Type B pancreatic cell (in vitro differentiated cells): ENCODE measurements at regions not wholly inside any gene's neighbourhood (a gene's known extent, or its start where the extent isn't known, plus 50 kb on each side); places are given as distances from the start of the nearest gene placed in this dataset.

ENCODE experiments used
- DNase-seq: peaks from one replicate; pipeline ENCODE4 v3.0.0; 2021; ENCODE audit warnings: mixed read lengths; ENCODE audit not compliant: unreplicated experiment; ENCODE audit errors: extremely low spot score
- H3K27ac Mint-ChIP-seq: 2 replicates; pipeline ENCODE4 v1.8.0; 2021; ENCODE audit warnings: mild to moderate bottlenecking, mixed read lengths
- H3K27me3 Mint-ChIP-seq: 2 replicates; pipeline ENCODE4 v1.8.0; 2021; ENCODE audit warnings: mixed read lengths
- H3K36me3 Mint-ChIP-seq: 2 replicates; pipeline ENCODE4 v1.8.0; 2021; ENCODE audit warnings: mixed read lengths
- H3K4me1 Mint-ChIP-seq: one replicate; pipeline ENCODE4 v1.8.0; 2021; ENCODE audit warnings: mixed read lengths; ENCODE audit not compliant: unreplicated experiment
- H3K4me3 Mint-ChIP-seq: 2 replicates; pipeline ENCODE4 v1.8.0; 2021; ENCODE audit warnings: mild to moderate bottlenecking, mixed read lengths
- H3K9me3 Mint-ChIP-seq: 2 replicates; pipeline ENCODE4 v1.8.0; 2021; ENCODE audit warnings: mixed read lengths
- CTCF ChIP-seq: fragments of 200-600 bp; sonication (generic); conservative IDR thresholded peaks from 2 replicates; pipeline ENCODE4 v1.5.0; 2021; ENCODE audit warnings: antibody characterized with exemption, mild to moderate bottlenecking

- Mint-ChIP-seq H3K27me3 (no peaks in the 10 kb centered on the region), H3K4me3 (no peak overlapping the region), H3K9me3 (no peaks in the 10 kb centered on the region), H3K27ac (no peak overlapping the region), H3K36me3 (no peaks in the 10 kb centered on the region), H3K4me1 (no peaks in the 10 kb centered on the region)
- TF ChIP-seq CTCF, result no peak
- no peak for DNase-seq
These were observed 813.5 kb downstream of the QKI start for GRCh38 chr6:164227952-164228522.

- Mint-ChIP-seq H3K4me3 (no peak overlapping the region), H3K9me3 (no peaks in the 10 kb centered on the region), H3K36me3 (no peaks in the 10 kb centered on the region), H3K27me3 (no peaks in the 10 kb centered on the region), H3K4me1 (no peaks in the 10 kb centered on the region), H3K27ac (no peak overlapping the region)
- no peak for TF ChIP-seq CTCF
- no peak for DNase-seq
These were observed 802.3 kb downstream of the QKI start for GRCh38 chr6:164216839-164217238.

GRCh38 chr6:164216368-164216767, 801.9 kb downstream of the QKI start:
- H3K27ac Mint-ChIP-seq, result no peak overlapping the region
- TF ChIP-seq CTCF, result no peak
- no peaks in the 10 kb centered on the region for H3K9me3 Mint-ChIP-seq
- no peak overlapping the region for H3K4me3 Mint-ChIP-seq
- H3K36me3 Mint-ChIP-seq, result no peaks in the 10 kb centered on the region
- DNase-seq, result no peak
- H3K27me3 Mint-ChIP-seq, result no peaks in the 10 kb centered on the region
- H3K4me1 Mint-ChIP-seq, result no peaks in the 10 kb centered on the region

- Mint-ChIP-seq H3K9me3 (no peaks in the 10 kb centered on the region), H3K27me3 (no peaks in the 10 kb centered on the region), H3K27ac (no peak overlapping the region), H3K36me3 (no peaks in the 10 kb centered on the region), H3K4me1 (no peaks in the 10 kb centered on the region), H3K4me3 (no peak overlapping the region)
- TF ChIP-seq CTCF, result no peak
- DNase-seq, result no peak
These were observed 799.5 kb downstream of the QKI start for GRCh38 chr6:164214066-164214465.

GRCh38 chr6:164211254-164211653, 796.7 kb downstream of the QKI start:
- Mint-ChIP-seq H3K4me1 (peaks cover 3% of the 10 kb centered on the region), H3K4me3 (no peak overlapping the region), H3K27me3 (no peaks in the 10 kb centered on the region), H3K9me3 (no peaks in the 10 kb centered on the region), H3K27ac (no peak overlapping the region), H3K36me3 (no peaks in the 10 kb centered on the region)
- TF ChIP-seq CTCF, result no peak
- no peak for DNase-seq

- H3K9me3 Mint-ChIP-seq, result no peaks in the 10 kb centered on the region
- H3K27ac Mint-ChIP-seq, result no peak overlapping the region
- H3K4me3 Mint-ChIP-seq, result no peak overlapping the region
- H3K36me3 Mint-ChIP-seq, result no peaks in the 10 kb centered on the region
- DNase-seq, result no peak
- TF ChIP-seq CTCF, result no peak
- no peaks in the 10 kb centered on the region for H3K27me3 Mint-ChIP-seq
- peaks cover 3% of the 10 kb centered on the region for H3K4me1 Mint-ChIP-seq
These were observed 796.3 kb downstream of the QKI start for GRCh38 chr6:164210783-164211182.
